Vagina (tissue), 2 donors: ENCODE measurements at regions not wholly inside any gene's neighbourhood (a gene's known extent, or its start where the extent isn't known, plus 50 kb on each side); places are given as distances from the start of the nearest gene placed in this dataset.

Experiments
- DNase-seq, 2 donors: peaks; one replicate each; pipeline ENCODE4 v3.0.0-alpha.2; 2017; ENCODE audit errors: extremely low spot score in 2 of 2
- H3K27ac ChIP-seq: fragments of 200-600 bp; sonication (generic); one replicate; pipeline ENCODE4 v1.5.1; 2019
- H3K27me3 ChIP-seq: fragments of 200-600 bp; sonication (generic); one replicate; pipeline ENCODE4 v1.5.1; 2019
- H3K36me3 ChIP-seq, 2 donors: fragments of 200-600 bp; sonication (generic); one replicate each; pipeline ENCODE4 v1.5.1; 2017 to 2019
- H3K4me1 ChIP-seq: fragments of 200-600 bp; sonication (generic); one replicate; pipeline ENCODE4 v1.5.1; 2019
- H3K4me3 ChIP-seq, 2 donors: fragments of 200-600 bp; sonication (generic); 1 replicate in 1 of 2; 2 replicates in 1 of 2; pipeline ENCODE4 v1.5.1; 2016 to 2019
- H3K9me3 ChIP-seq: fragments of 200-600 bp; sonication (generic); one replicate; pipeline ENCODE4 v1.5.1; 2019
- CTCF ChIP-seq, 3 experiments: fragments of 450-650 bp in 2 of 3; fragments of 200-600 bp in 1 of 3; sonication (generic) in 1 of 3; IDR thresholded peaks; one replicate each; pipeline ENCODE4 v1.5.1; 2017 to 2019; ENCODE audit warnings: antibody characterized with exemption in 3 of 3, mild to moderate bottlenecking in 2 of 3, moderate library complexity in 2 of 3
- POLR2A ChIP-seq, 2 donors: fragments of 450-650 bp; IDR thresholded peaks; one replicate each; pipeline ENCODE4 v1.6.1; 2017; ENCODE audit warnings: antibody characterized with exemption in 2 of 2, mild to moderate bottlenecking in 2 of 2, moderate library complexity in 2 of 2
- POLR2AphosphoS5 ChIP-seq, 2 donors: sonication (generic); formaldehyde crosslinking; IDR thresholded peaks; one replicate each; pipeline ENCODE4 v1.9.0; 2017; ENCODE audit warnings: antibody characterized with exemption in 2 of 2, mild to moderate bottlenecking in 2 of 2, low read depth in 1 of 2; ENCODE audit not compliant: insufficient read depth in 1 of 2
- intact Hi-C: fragments of 100-400 bp; cut with DNase I; formaldehyde crosslinking; loops from one replicate; pipeline ENCODE4 v1.15.1; 2023

GRCh38 chr16:9495824-9496223 lies 404.4 kb downstream of the HAPSTR1 start:
- no peaks in the 10 kb centered on the region for H3K36me3 ChIP-seq
- TF ChIP-seq POLR2AphosphoS5 (IDR thresholded peaks at IDR 0.05; ENCODE audit: insufficient read depth in 1 of 2, low read depth in 1 of 2) (no peak), CTCF (IDR thresholded peaks at IDR 0.05) (no peak), POLR2A (IDR thresholded peaks at IDR 0.05) (no peak)

GRCh38 chr16:9497750-9498149 lies 406.3 kb downstream of the HAPSTR1 start:
- Histone ChIP-seq H3K36me3 (no peaks in the 10 kb centered on the region), H3K9me3 (no peaks in the 10 kb centered on the region), H3K4me3 (no peak overlapping the region), H3K4me1 (no peaks in the 10 kb centered on the region), H3K27ac (no peak overlapping the region), H3K27me3 (no peaks in the 10 kb centered on the region)
- DNase-seq, result no peak
- intact Hi-C loops, result no loop called here
- TF ChIP-seq POLR2A (IDR thresholded peaks at IDR 0.05) (no peak), POLR2AphosphoS5 (IDR thresholded peaks at IDR 0.05; ENCODE audit: insufficient read depth in 1 of 2, low read depth in 1 of 2) (no peak), CTCF (IDR thresholded peaks at IDR 0.05) (no peak)

More at GRCh38 chr16:9495824-9496223, 404.4 kb downstream of the HAPSTR1 start:
- Histone ChIP-seq H3K27me3 (no peaks in the 10 kb centered on the region), H3K27ac (no peak overlapping the region), H3K4me1 (no peaks in the 10 kb centered on the region), H3K9me3 (no peaks in the 10 kb centered on the region), H3K4me3 (no peak overlapping the region)
- intact Hi-C loops, result no loop called here
- DNase-seq, result no peak

- Histone ChIP-seq H3K36me3 (no peaks in the 10 kb centered on the region), H3K27ac (no peak overlapping the region), H3K4me1 (no peaks in the 10 kb centered on the region), H3K27me3 (no peaks in the 10 kb centered on the region), H3K9me3 (no peaks in the 10 kb centered on the region), H3K4me3 (no peak overlapping the region)
- TF ChIP-seq POLR2A (IDR thresholded peaks at IDR 0.05) (no peak), CTCF (IDR thresholded peaks at IDR 0.05) (no peak), POLR2AphosphoS5 (IDR thresholded peaks at IDR 0.05; ENCODE audit: insufficient read depth in 1 of 2, low read depth in 1 of 2) (no peak)
- DNase-seq, result no peak
- intact Hi-C loops, result no loop called here
Observed at GRCh38 chr16:9499941-9500593, 408.6 kb downstream of the HAPSTR1 start.

GRCh38 chr16:9500872-9501271 lies 409.4 kb downstream of the HAPSTR1 start:
- intact Hi-C loops, result no loop called here
- Histone ChIP-seq H3K4me1 (no peaks in the 10 kb centered on the region), H3K27ac (no peak overlapping the region), H3K27me3 (no peaks in the 10 kb centered on the region), H3K4me3 (no peak overlapping the region), H3K36me3 (no peaks in the 10 kb centered on the region), H3K9me3 (no peaks in the 10 kb centered on the region)
- TF ChIP-seq CTCF (IDR thresholded peaks at IDR 0.05) (no peak), POLR2AphosphoS5 (IDR thresholded peaks at IDR 0.05; ENCODE audit: insufficient read depth in 1 of 2, low read depth in 1 of 2) (no peak), POLR2A (IDR thresholded peaks at IDR 0.05) (no peak)
- DNase-seq, result no peak

GRCh38 chr16:9503251-9503984 lies 412.0 kb downstream of the HAPSTR1 start:
- Histone ChIP-seq H3K36me3 (no peaks in the 10 kb centered on the region), H3K27ac (no peak overlapping the region), H3K4me3 (no peak overlapping the region), H3K27me3 (no peaks in the 10 kb centered on the region), H3K9me3 (no peaks in the 10 kb centered on the region), H3K4me1 (no peaks in the 10 kb centered on the region)
- intact Hi-C loops, result no loop called here
- no peak for DNase-seq
- TF ChIP-seq CTCF (IDR thresholded peaks at IDR 0.05), result no peak
- TF ChIP-seq POLR2A (IDR thresholded peaks at IDR 0.05), result no peak
- no peak for TF ChIP-seq POLR2AphosphoS5 (IDR thresholded peaks at IDR 0.05; ENCODE audit: insufficient read depth in 1 of 2, low read depth in 1 of 2)
